ENCODE measurements at regions not wholly inside any gene's neighbourhood (a gene's known extent, or its start where the extent isn't known, plus 50 kb on each side); places are given as distances from the start of the nearest gene placed in this dataset.

DNA sequence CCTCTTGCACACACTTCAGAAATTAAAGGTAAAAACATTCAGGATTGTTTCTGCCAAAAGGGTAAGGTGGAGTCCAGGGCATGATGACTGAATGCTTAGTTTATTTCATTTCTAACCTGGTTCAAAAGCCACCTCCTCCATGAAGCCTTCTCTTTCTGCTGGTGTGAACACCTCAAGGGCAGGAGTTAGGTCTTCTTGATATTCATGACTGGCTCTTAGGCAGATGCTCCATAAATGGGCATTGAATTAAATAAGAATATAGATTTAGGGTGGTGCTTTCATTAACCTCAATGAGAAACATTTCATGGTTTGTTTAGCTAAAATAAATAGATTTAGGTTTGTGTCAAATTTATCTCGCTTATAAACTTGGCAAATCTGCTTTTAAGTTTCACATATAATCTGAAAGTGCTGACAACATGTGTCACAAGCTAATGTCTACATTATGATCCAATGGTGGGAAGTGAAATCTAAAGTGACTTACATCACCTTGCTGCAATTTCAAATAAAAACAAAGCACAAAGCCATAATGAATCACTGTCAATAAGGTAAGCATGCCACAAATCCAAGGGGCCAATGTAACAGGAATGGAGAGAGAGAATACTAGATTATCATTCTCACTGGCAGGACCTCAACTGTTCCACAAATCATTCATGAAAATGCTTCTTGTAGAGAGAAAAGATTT lies 72.7 kb upstream of the GRIP1 start:
- no peak for TF ChIP-seq EP300 (IDR thresholded peaks at IDR 0.05)
- TF ChIP-seq, protein P1, sequence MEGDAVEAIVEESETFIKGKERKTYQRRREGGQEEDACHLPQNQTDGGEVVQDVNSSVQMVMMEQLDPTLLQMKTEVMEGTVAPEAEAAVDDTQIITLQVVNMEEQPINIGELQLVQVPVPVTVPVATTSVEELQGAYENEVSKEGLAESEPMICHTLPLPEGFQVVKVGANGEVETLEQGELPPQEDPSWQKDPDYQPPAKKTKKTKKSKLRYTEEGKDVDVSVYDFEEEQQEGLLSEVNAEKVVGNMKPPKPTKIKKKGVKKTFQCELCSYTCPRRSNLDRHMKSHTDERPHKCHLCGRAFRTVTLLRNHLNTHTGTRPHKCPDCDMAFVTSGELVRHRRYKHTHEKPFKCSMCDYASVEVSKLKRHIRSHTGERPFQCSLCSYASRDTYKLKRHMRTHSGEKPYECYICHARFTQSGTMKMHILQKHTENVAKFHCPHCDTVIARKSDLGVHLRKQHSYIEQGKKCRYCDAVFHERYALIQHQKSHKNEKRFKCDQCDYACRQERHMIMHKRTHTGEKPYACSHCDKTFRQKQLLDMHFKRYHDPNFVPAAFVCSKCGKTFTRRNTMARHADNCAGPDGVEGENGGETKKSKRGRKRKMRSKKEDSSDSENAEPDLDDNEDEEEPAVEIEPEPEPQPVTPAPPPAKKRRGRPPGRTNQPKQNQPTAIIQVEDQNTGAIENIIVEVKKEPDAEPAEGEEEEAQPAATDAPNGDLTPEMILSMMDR (IDR thresholded peaks at IDR 0.05): no peak

Measured in tibial nerve (tissue), 4 donors.